22Rv1 (cell line): ENCODE measurements at regions not wholly inside any gene's neighbourhood (a gene's known extent, or its start where the extent isn't known, plus 50 kb on each side); places are given as distances from the start of the nearest gene placed in this dataset.

Source experiments
- CTCF ChIP-seq: fragments of 450-650 bp; IDR thresholded peaks from 2 replicates; pipeline ENCODE4 v1.5.1; 2017; ENCODE audit warnings: mild to moderate bottlenecking
- ZFX ChIP-seq: fragments of 450-650 bp; IDR thresholded peaks from 2 replicates; pipeline ENCODE4 v1.6.1; 2017; ENCODE audit warnings: antibody characterized with exemption, borderline replicate concordance

GRCh38 chrX:128165884-128166408, 113.7 kb upstream of the ACTRT1 start:
- TF ChIP-seq CTCF (no peak), ZFX (no peak)
